Ectodermal cell (in vitro differentiated cells): ENCODE measurements at regions not wholly inside any gene's neighbourhood (a gene's known extent, or its start where the extent isn't known, plus 50 kb on each side); places are given as distances from the start of the nearest gene placed in this dataset.

Experiments used
- H3K27ac ChIP-seq: 2 replicates; pipeline ENCODE4 v1.7.0; 2013; ENCODE audit warnings: mild to moderate bottlenecking, low read depth, low read length; ENCODE audit not compliant: insufficient read depth, poor library complexity, severe bottlenecking
- H3K27me3 ChIP-seq: 2 replicates; pipeline ENCODE4 v1.7.0; 2013; ENCODE audit warnings: mild to moderate bottlenecking, low read length; ENCODE audit not compliant: insufficient read depth, control insufficient read depth, poor library complexity, severe bottlenecking
- H3K36me3 ChIP-seq: one replicate; pipeline ENCODE4 v1.7.0; 2013; ENCODE audit warnings: low read length; ENCODE audit not compliant: control insufficient read depth, insufficient read depth
- H3K4me1 ChIP-seq: one replicate; pipeline ENCODE4 v1.7.0; 2013; ENCODE audit warnings: low read length; ENCODE audit not compliant: control insufficient read depth, insufficient read depth
- H3K4me3 ChIP-seq: 2 replicates; pipeline ENCODE4 v1.7.0; 2013; ENCODE audit warnings: low read depth, low read length, control low read depth; ENCODE audit not compliant: insufficient read depth
- H3K9me3 ChIP-seq: 2 replicates; pipeline ENCODE4 v1.7.0; 2013; ENCODE audit warnings: mild to moderate bottlenecking, low read length, moderate library complexity; ENCODE audit not compliant: control insufficient read depth
- WGBS, 2 experiments: methylation state at CpG; one replicate each; pipeline ENCODE4 v1.1.7; 2013; ENCODE audit warnings: missing lambda C conversion rate in 2 of 2; 5-methylcytosine and 5-hydroxymethylcytosine counted together

GRCh38 chr22:48786679-48786996, 1041.0 kb downstream of the BRD1 start:
- no peaks in the 10 kb centered on the region for H3K36me3 ChIP-seq
- no peak overlapping the region for H3K4me3 ChIP-seq
- 95 to 97% methylated on average over 3 of the region's 3 CpGs for WGBS, 2 experiments
- H3K27me3 ChIP-seq: no peaks in the 10 kb centered on the region
- H3K9me3 ChIP-seq: no peaks in the 10 kb centered on the region
- H3K27ac ChIP-seq: no peak overlapping the region
- no peaks in the 10 kb centered on the region for H3K4me1 ChIP-seq

GRCh38 chr22:48785792-48786678, 1041.6 kb downstream of the BRD1 start:
- H3K4me1 ChIP-seq: no peaks in the 10 kb centered on the region
- no peaks in the 10 kb centered on the region for H3K36me3 ChIP-seq
- no peaks in the 10 kb centered on the region for H3K9me3 ChIP-seq
- H3K4me3 ChIP-seq: no peak overlapping the region
- H3K27ac ChIP-seq: no peak overlapping the region
- 91 to 94% methylated on average over 14 of the region's 14 CpGs for WGBS, 2 experiments
- no peaks in the 10 kb centered on the region for H3K27me3 ChIP-seq

GRCh38 chr22:48784701-48785503, 1042.8 kb downstream of the BRD1 start:
- Histone ChIP-seq H3K36me3 (no peaks in the 10 kb centered on the region), H3K27ac (no peak overlapping the region), H3K4me3 (no peak overlapping the region), H3K9me3 (no peaks in the 10 kb centered on the region), H3K27me3 (no peaks in the 10 kb centered on the region), H3K4me1 (no peaks in the 10 kb centered on the region)
- 89 to 90% methylated on average over 21 of the region's 21 CpGs for WGBS, 2 experiments

- 94 to 95% methylated on average over 15 of the region's 15 CpGs for WGBS, 2 experiments
- Histone ChIP-seq H3K27me3 (no peaks in the 10 kb centered on the region), H3K4me3 (no peak overlapping the region), H3K36me3 (no peaks in the 10 kb centered on the region), H3K9me3 (no peaks in the 10 kb centered on the region), H3K27ac (no peak overlapping the region), H3K4me1 (no peaks in the 10 kb centered on the region)
Observed at GRCh38 chr22:48783821-48784266, 1043.8 kb downstream of the BRD1 start.

GRCh38 chr22:48782811-48783511, 1044.7 kb downstream of the BRD1 start:
- H3K9me3 ChIP-seq: no peaks in the 10 kb centered on the region
- WGBS, 2 experiments: 45 to 48% methylated on average over 16 of the region's 16 CpGs
- no peak overlapping the region for H3K27ac ChIP-seq
- no peaks in the 10 kb centered on the region for H3K36me3 ChIP-seq
- H3K27me3 ChIP-seq: no peaks in the 10 kb centered on the region
- H3K4me1 ChIP-seq: no peaks in the 10 kb centered on the region
- no peak overlapping the region for H3K4me3 ChIP-seq

GRCh38 chr22:48782326-48782725, 1045.3 kb downstream of the BRD1 start:
- Histone ChIP-seq H3K36me3 (no peaks in the 10 kb centered on the region), H3K4me3 (no peak overlapping the region), H3K4me1 (no peaks in the 10 kb centered on the region), H3K27ac (no peak overlapping the region), H3K9me3 (no peaks in the 10 kb centered on the region), H3K27me3 (no peaks in the 10 kb centered on the region)
- WGBS, 2 experiments: 94 to 95% methylated on average over 9 to 10 of the region's 10 CpGs

- H3K4me3 ChIP-seq: no peak overlapping the region
- WGBS, 2 experiments: 93 to 95% methylated on average over 12 of the region's 12 CpGs
Observed at GRCh38 chr22:48781868-48782267, 1045.8 kb downstream of the BRD1 start.

GRCh38 chr22:48781391-48781790, 1046.3 kb downstream of the BRD1 start:
- Histone ChIP-seq H3K36me3 (no peaks in the 10 kb centered on the region), H3K4me1 (no peaks in the 10 kb centered on the region), H3K27me3 (no peaks in the 10 kb centered on the region), H3K9me3 (no peaks in the 10 kb centered on the region), H3K4me3 (no peak overlapping the region), H3K27ac (no peak overlapping the region)
- WGBS, 2 experiments: 94 to 97% methylated on average over 14 of the region's 14 CpGs

More at GRCh38 chr22:48781868-48782267, 1045.8 kb downstream of the BRD1 start:
- Histone ChIP-seq H3K9me3 (no peaks in the 10 kb centered on the region), H3K27me3 (no peaks in the 10 kb centered on the region), H3K27ac (no peak overlapping the region), H3K4me1 (no peaks in the 10 kb centered on the region), H3K36me3 (no peaks in the 10 kb centered on the region)

- Histone ChIP-seq H3K36me3 (no peaks in the 10 kb centered on the region), H3K27ac (no peak overlapping the region), H3K9me3 (no peaks in the 10 kb centered on the region), H3K4me1 (no peaks in the 10 kb centered on the region), H3K27me3 (no peaks in the 10 kb centered on the region), H3K4me3 (no peak overlapping the region)
- 89 to 90% methylated on average over 19 of the region's 19 CpGs for WGBS, 2 experiments
Observed at GRCh38 chr22:48780597-48781277, 1046.9 kb downstream of the BRD1 start.
